ENCODE measurements at regions not wholly inside any gene's neighbourhood (a gene's known extent, or its start where the extent isn't known, plus 50 kb on each side); places are given as distances from the start of the nearest gene placed in this dataset.
"Not testable (repeated sequence)": the region's sequence is repeated elsewhere in the genome, so short reads cannot be mapped to it uniquely, and the experiment has no call there.

GRCh38 chr17:77287432-77288068, 146.8 kb downstream of the SEC14L1 start:
- H3K4me3 ChIP-seq (ENCODE audit: low read depth, low read length), result peak overlapping the region; percentile 28
- FAIRE-seq (peak; percentile 18), DNase-seq (ENCODE audit: low read depth) (peak; percentile 75)
- TF ChIP-seq, protein P1, sequence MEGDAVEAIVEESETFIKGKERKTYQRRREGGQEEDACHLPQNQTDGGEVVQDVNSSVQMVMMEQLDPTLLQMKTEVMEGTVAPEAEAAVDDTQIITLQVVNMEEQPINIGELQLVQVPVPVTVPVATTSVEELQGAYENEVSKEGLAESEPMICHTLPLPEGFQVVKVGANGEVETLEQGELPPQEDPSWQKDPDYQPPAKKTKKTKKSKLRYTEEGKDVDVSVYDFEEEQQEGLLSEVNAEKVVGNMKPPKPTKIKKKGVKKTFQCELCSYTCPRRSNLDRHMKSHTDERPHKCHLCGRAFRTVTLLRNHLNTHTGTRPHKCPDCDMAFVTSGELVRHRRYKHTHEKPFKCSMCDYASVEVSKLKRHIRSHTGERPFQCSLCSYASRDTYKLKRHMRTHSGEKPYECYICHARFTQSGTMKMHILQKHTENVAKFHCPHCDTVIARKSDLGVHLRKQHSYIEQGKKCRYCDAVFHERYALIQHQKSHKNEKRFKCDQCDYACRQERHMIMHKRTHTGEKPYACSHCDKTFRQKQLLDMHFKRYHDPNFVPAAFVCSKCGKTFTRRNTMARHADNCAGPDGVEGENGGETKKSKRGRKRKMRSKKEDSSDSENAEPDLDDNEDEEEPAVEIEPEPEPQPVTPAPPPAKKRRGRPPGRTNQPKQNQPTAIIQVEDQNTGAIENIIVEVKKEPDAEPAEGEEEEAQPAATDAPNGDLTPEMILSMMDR (IDR thresholded peaks at IDR 0.05; ENCODE audit: insufficient read depth, low read length, severe bottlenecking), result no peak
- no peaks in the 10 kb centered on the region for H3K27me3 ChIP-seq (ENCODE audit: control insufficient read depth, insufficient read depth, low read length)
- peaks cover 3% of the 10 kb centered on the region for H3K36me3 ChIP-seq (ENCODE audit: control insufficient read depth, insufficient read depth, low read length)

- TF ChIP-seq, protein P1 (IDR thresholded peaks at IDR 0.05; ENCODE audit: insufficient read depth, low read length, severe bottlenecking), result no peak
- FAIRE-seq, result no peak
- peak overlapping the region; percentile 28 for H3K4me3 ChIP-seq (ENCODE audit: low read depth, low read length)
- no peaks in the 10 kb centered on the region for H3K27me3 ChIP-seq (ENCODE audit: control insufficient read depth, insufficient read depth, low read length)
- DNase-seq (ENCODE audit: low read depth), result peak; percentile 69
- peaks cover 5% of the 10 kb centered on the region for H3K36me3 ChIP-seq (ENCODE audit: control insufficient read depth, insufficient read depth, low read length)
These were observed 147.4 kb downstream of the SEC14L1 start for GRCh38 chr17:77288115-77288619.

- peaks cover 14% of the 10 kb centered on the region for H3K36me3 ChIP-seq (ENCODE audit: control insufficient read depth, insufficient read depth, low read length)
- H3K4me3 ChIP-seq (ENCODE audit: low read depth, low read length); DNase-seq (ENCODE audit: low read depth); FAIRE-seq; H3K27me3 ChIP-seq (ENCODE audit: control insufficient read depth, insufficient read depth, low read length): not testable (repeated sequence)
These were observed 150.2 kb downstream of the SEC14L1 start for GRCh38 chr17:77290759-77291558.

GRCh38 chr17:77291591-77292386, 151.0 kb downstream of the SEC14L1 start:
- H3K36me3 ChIP-seq (ENCODE audit: control insufficient read depth, insufficient read depth, low read length), result peaks cover 17% of the 10 kb centered on the region
- peak; percentile 40 for DNase-seq (ENCODE audit: low read depth)
- FAIRE-seq, result no peak
- TF ChIP-seq, protein P1 (IDR thresholded peaks at IDR 0.05; ENCODE audit: insufficient read depth, low read length, severe bottlenecking), result no peak
- H3K27me3 ChIP-seq (ENCODE audit: control insufficient read depth, insufficient read depth, low read length), result no peaks in the 10 kb centered on the region
- no peak overlapping the region for H3K4me3 ChIP-seq (ENCODE audit: low read depth, low read length)

- Histone ChIP-seq H3K36me3 (ENCODE audit: control insufficient read depth, insufficient read depth, low read length) (peaks cover 31% of the 10 kb centered on the region), H3K27me3 (ENCODE audit: control insufficient read depth, insufficient read depth, low read length) (no peaks in the 10 kb centered on the region), H3K4me3 (ENCODE audit: low read depth, low read length) (no peak overlapping the region)
- DNase-seq (ENCODE audit: low read depth), result no peak
- FAIRE-seq, result no peak
- TF ChIP-seq, protein P1 (IDR thresholded peaks at IDR 0.05; ENCODE audit: insufficient read depth, low read length, severe bottlenecking), result no peak
These were observed 154.0 kb downstream of the SEC14L1 start for GRCh38 chr17:77294761-77295160.

All from bronchial epithelial cell (primary cell).